Vagina (tissue), 2 donors: ENCODE measurements at regions not wholly inside any gene's neighbourhood (a gene's known extent, or its start where the extent isn't known, plus 50 kb on each side); places are given as distances from the start of the nearest gene placed in this dataset.

Experiments
- POLR2A ChIP-seq, 2 donors: fragments of 450-650 bp; IDR thresholded peaks; one replicate each; pipeline ENCODE4 v1.6.1; 2017; ENCODE audit warnings: antibody characterized with exemption in 2 of 2, mild to moderate bottlenecking in 2 of 2, moderate library complexity in 2 of 2
- TF ChIP-seq, protein P1 (sequence below), 3 experiments: fragments of 450-650 bp in 2 of 3; fragments of 200-600 bp in 1 of 3; sonication (generic) in 1 of 3; IDR thresholded peaks; one replicate each; pipeline ENCODE4 v1.5.1; 2017 to 2019; ENCODE audit warnings: antibody characterized with exemption in 3 of 3, mild to moderate bottlenecking in 2 of 3, moderate library complexity in 2 of 3

DNA sequence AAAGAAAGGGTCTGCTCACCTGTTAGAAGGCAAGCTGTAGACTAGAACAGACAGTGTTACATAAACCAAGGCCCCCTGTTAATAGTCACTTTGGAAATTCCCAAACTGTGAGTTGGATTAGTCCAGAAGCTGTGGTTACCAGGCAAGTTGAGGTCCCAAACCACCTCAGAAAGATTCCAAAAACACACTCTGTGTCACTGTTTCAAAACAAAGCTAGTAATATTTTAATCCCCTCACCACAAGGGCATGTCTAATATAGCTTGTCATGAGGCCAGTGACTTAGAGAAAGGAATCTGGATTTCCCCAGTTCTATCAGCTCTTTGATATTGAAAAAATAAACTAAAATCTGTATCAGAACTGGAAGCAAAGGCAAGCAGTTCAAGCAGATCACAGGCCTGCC, 244.6 kb downstream of the HAO1 start:
- TF ChIP-seq POLR2A (IDR thresholded peaks at IDR 0.05) = no peak
- TF ChIP-seq, protein P1, sequence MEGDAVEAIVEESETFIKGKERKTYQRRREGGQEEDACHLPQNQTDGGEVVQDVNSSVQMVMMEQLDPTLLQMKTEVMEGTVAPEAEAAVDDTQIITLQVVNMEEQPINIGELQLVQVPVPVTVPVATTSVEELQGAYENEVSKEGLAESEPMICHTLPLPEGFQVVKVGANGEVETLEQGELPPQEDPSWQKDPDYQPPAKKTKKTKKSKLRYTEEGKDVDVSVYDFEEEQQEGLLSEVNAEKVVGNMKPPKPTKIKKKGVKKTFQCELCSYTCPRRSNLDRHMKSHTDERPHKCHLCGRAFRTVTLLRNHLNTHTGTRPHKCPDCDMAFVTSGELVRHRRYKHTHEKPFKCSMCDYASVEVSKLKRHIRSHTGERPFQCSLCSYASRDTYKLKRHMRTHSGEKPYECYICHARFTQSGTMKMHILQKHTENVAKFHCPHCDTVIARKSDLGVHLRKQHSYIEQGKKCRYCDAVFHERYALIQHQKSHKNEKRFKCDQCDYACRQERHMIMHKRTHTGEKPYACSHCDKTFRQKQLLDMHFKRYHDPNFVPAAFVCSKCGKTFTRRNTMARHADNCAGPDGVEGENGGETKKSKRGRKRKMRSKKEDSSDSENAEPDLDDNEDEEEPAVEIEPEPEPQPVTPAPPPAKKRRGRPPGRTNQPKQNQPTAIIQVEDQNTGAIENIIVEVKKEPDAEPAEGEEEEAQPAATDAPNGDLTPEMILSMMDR (IDR thresholded peaks at IDR 0.05) = no peak
